GM23338 (cell line): ENCODE measurements at regions not wholly inside any gene's neighbourhood (a gene's known extent, or its start where the extent isn't known, plus 50 kb on each side); places are given as distances from the start of the nearest gene placed in this dataset.

ENCODE experiments used
- ATAC-seq: fragments of 200-7000 bp; cut with Tn5 transposase; 3 replicates; pipeline ENCODE4 v1.9.1; 2020
- DNase-seq: peaks from one replicate; pipeline ENCODE4 v3.0.0-alpha.2; 2015; ENCODE audit warnings: low spot score
- H2AFZ ChIP-seq: fragments of 200-600 bp; sonication (generic); 2 replicates; pipeline ENCODE4 v1.8.0; 2016; ENCODE audit warnings: antibody characterized with exemption, mild to moderate bottlenecking, moderate library complexity
- H3F3A ChIP-seq: fragments of 200-600 bp; sonication (generic); replicated peaks from 2 replicates; pipeline ENCODE4 v1.8.0; 2017; ENCODE audit warnings: antibody characterized with exemption, mixed run types, low read depth
- H3K27ac ChIP-seq: fragments of 200-600 bp; sonication (generic); 2 replicates; pipeline ENCODE4 v1.6.1; 2016; ENCODE audit warnings: low read depth
- H3K27me3 ChIP-seq: fragments of 200-600 bp; sonication (generic); 2 replicates; pipeline ENCODE4 v1.8.0; 2016; ENCODE audit warnings: mild to moderate bottlenecking, mixed run types, moderate library complexity; ENCODE audit not compliant: insufficient read depth
- H3K36me3 ChIP-seq: fragments of 200-600 bp; sonication (generic); 2 replicates; pipeline ENCODE4 v1.8.0; 2016; ENCODE audit warnings: mild to moderate bottlenecking; ENCODE audit not compliant: insufficient read depth
- H3K4me1 ChIP-seq: fragments of 200-600 bp; sonication (generic); 2 replicates; pipeline ENCODE4 v1.8.0; 2016; ENCODE audit warnings: mild to moderate bottlenecking, moderate library complexity; ENCODE audit not compliant: insufficient read depth
- H3K4me2 ChIP-seq: fragments of 200-600 bp; sonication (generic); 2 replicates; pipeline ENCODE4 v1.7.1; 2017; ENCODE audit warnings: mixed run types
- H3K4me3 ChIP-seq: fragments of 200-600 bp; sonication (generic); 2 replicates; pipeline ENCODE4 v1.6.1; 2016; ENCODE audit warnings: mixed run types
- H3K79me2 ChIP-seq: fragments of 200-600 bp; sonication (generic); replicated peaks from 2 replicates; pipeline ENCODE4 v1.8.0; 2017; ENCODE audit warnings: mild to moderate bottlenecking; ENCODE audit not compliant: insufficient read depth
- H3K9me2 ChIP-seq: fragments of 200-600 bp; sonication (generic); 2 replicates; pipeline ENCODE4 v1.8.0; 2017; ENCODE audit not compliant: insufficient read depth
- H4K20me1 ChIP-seq: fragments of 200-600 bp; sonication (generic); replicated peaks from 2 replicates; pipeline ENCODE4 v1.8.0; 2017; ENCODE audit warnings: mild to moderate bottlenecking; ENCODE audit not compliant: insufficient read depth
- H3K27ac Mint-ChIP-seq: 2 replicates; pipeline ENCODE4 v1.8.0; 2020; ENCODE audit warnings: inconsistent platforms, mild to moderate bottlenecking, moderate library complexity, mixed read lengths
- H3K27me3 Mint-ChIP-seq: 3 replicates; pipeline ENCODE4 v1.8.0; 2022; ENCODE audit warnings: low read depth, mild to moderate bottlenecking, moderate library complexity, mixed read lengths, inconsistent platforms; ENCODE audit not compliant: insufficient read depth, poor library complexity
- H3K36me3 Mint-ChIP-seq: 3 replicates; pipeline ENCODE4 v1.8.0; 2021; ENCODE audit warnings: low read depth, mild to moderate bottlenecking, inconsistent platforms, moderate library complexity, mixed read lengths
- H3K4me1 Mint-ChIP-seq: 3 replicates; pipeline ENCODE4 v1.8.0; 2020; ENCODE audit warnings: mild to moderate bottlenecking, inconsistent platforms, mixed read lengths
- H3K4me3 Mint-ChIP-seq: 3 replicates; pipeline ENCODE4 v1.8.0; 2021; ENCODE audit warnings: moderate library complexity, mild to moderate bottlenecking, inconsistent platforms, mixed read lengths
- H3K9me3 Mint-ChIP-seq: 3 replicates; pipeline ENCODE4 v1.8.0; 2020; ENCODE audit warnings: moderate library complexity, mild to moderate bottlenecking, inconsistent platforms, mixed read lengths
- CREB1 ChIP-seq: fragments of 250-450 bp; sonication (Bioruptor Pico); IDR thresholded peaks from 2 replicates; pipeline ENCODE4 v1.5.0; 2020; ENCODE audit warnings: low read depth, mild to moderate bottlenecking, moderate library complexity
- CTCF ChIP-seq, 2 experiments: fragments of 200-600 bp in 1 of 2; sonication (generic) in 1 of 2; conservative IDR thresholded peaks; 2 replicates each; pipeline versions ENCODE4 v1.5.1 to v1.6.1; 2016 to 2017; ENCODE audit warnings: antibody characterized with exemption in 2 of 2, low read depth in 2 of 2, mild to moderate bottlenecking in 2 of 2, moderate library complexity in 1 of 2
- EZH2 ChIP-seq: fragments of 200-600 bp; sonication (generic); IDR thresholded peaks from one replicate; pipeline ENCODE4 v1.8.0; 2017; ENCODE audit warnings: antibody characterized with exemption, mild to moderate bottlenecking, low read depth; ENCODE audit not compliant: unreplicated experiment
- JUNB ChIP-seq: IDR thresholded peaks from one replicate; pipeline ENCODE4 v1.6.1; 2016; ENCODE audit warnings: antibody characterized with exemption; ENCODE audit not compliant: unreplicated experiment
- NANOG ChIP-seq: IDR thresholded peaks from 2 replicates; pipeline ENCODE4 v1.6.1; 2016; ENCODE audit warnings: antibody characterized with exemption, borderline replicate concordance
- POLR2AphosphoS5 ChIP-seq: IDR thresholded peaks from 2 replicates; pipeline ENCODE4 v1.6.1; 2016; ENCODE audit warnings: antibody characterized with exemption, low read depth
- STAT1 ChIP-seq: IDR thresholded peaks from one replicate; pipeline ENCODE4 v1.6.1; 2016; ENCODE audit warnings: antibody characterized with exemption; ENCODE audit not compliant: unreplicated experiment
- ZNF114 ChIP-seq: fragments of 250-450 bp; sonication (Bioruptor Pico); IDR thresholded peaks from 2 replicates; pipeline ENCODE4 v1.5.0; 2020; ENCODE audit warnings: mild to moderate bottlenecking, moderate library complexity
- ZNF331 ChIP-seq: fragments of 250-450 bp; sonication (Bioruptor Pico); IDR thresholded peaks from 2 replicates; pipeline ENCODE4 v1.5.0; 2020; ENCODE audit warnings: low read depth, mild to moderate bottlenecking, moderate library complexity
- TF ChIP-seq, protein P1 (sequence below): IDR thresholded peaks from 2 replicates; pipeline ENCODE4 v1.6.1; 2016; ENCODE audit warnings: antibody characterized with exemption
- TF ChIP-seq, protein P2 (sequence below): IDR thresholded peaks from one replicate; pipeline ENCODE4 v1.6.1; 2018; ENCODE audit warnings: antibody characterized with exemption; ENCODE audit not compliant: unreplicated experiment

DNA sequence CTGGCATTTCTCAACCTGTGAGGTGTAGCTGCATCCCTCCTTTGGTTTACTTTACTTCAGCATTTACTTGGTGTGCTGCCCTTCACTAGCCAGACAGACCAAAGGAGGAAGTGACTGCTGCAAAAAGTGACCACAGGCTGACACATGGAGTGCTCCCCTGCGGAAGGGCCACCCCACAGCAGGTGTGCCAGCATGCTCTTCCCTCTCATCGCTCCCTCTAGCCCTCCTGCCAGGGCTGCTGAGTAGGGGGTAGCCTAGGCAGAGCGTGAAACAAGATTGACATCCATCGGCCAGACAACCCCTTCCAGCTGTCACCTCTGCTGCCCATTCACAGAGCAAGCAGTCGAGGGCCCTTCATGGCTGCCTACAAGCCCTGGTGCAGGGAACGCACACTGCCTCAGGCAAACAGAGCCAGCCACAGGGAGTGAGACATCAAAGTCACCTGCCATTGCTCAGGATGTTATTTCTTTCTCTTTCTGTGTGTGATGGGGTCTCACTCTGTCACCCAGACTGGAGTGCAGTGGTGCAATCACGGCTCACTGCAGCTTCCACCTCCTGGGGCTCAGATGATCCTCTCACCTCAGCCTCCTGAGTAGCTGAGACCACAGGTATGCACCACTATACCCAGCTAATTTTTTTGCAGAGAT, 102.0 kb upstream of the RPS6KA2 start (continued):
- TF ChIP-seq, protein P1, sequence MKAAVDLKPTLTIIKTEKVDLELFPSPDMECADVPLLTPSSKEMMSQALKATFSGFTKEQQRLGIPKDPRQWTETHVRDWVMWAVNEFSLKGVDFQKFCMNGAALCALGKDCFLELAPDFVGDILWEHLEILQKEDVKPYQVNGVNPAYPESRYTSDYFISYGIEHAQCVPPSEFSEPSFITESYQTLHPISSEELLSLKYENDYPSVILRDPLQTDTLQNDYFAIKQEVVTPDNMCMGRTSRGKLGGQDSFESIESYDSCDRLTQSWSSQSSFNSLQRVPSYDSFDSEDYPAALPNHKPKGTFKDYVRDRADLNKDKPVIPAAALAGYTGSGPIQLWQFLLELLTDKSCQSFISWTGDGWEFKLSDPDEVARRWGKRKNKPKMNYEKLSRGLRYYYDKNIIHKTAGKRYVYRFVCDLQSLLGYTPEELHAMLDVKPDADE: no peak
- TF ChIP-seq CTCF (conservative IDR thresholded peaks at IDR 0.05; ENCODE audit: low read depth in 2 of 2): no peak
- TF ChIP-seq NANOG: no peak
- TF ChIP-seq STAT1: no peak
- TF ChIP-seq ZNF331: no peak
- no peak for TF ChIP-seq CREB1

DNA sequence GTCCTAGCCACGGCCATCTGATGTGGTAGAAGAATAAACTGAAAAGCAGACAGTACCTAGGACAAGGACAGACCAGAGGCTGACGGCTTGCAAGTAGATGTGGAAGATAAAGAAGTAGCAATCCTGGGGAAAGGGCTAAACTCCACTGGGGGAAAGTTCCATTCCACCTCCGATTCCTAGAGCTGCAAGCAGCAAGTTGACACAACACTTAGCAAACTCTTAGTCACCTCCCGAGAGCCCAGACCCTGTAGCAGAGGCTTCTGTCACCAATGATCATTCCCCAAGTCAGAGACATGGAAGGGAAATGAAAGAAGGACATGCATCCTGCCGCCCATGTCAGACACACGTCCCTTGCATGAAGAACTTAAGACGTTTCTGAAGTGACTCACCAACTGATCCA, 99.2 kb upstream of the RPS6KA2 start:
- Histone ChIP-seq H3K36me3 (no peaks in the 10 kb centered on the region), H3K9me2 (no peaks in the 10 kb centered on the region), H4K20me1 (no peaks in the 10 kb centered on the region), H3K4me1 (no peaks in the 10 kb centered on the region), H3K4me3 (no peak overlapping the region), H3K27ac (no peak overlapping the region), H3K79me2 (no peaks in the 10 kb centered on the region), H3K4me2 (no peak overlapping the region), H2AFZ (no peak overlapping the region), H3F3A (no peaks in the 10 kb centered on the region), H3K27me3 (no peaks in the 10 kb centered on the region)
- H3K27me3 Mint-ChIP-seq: peaks cover 6% of the 10 kb centered on the region
- no peak overlapping the region for H3K27ac Mint-ChIP-seq
- no peak for ATAC-seq
- H3K9me3 Mint-ChIP-seq: no peaks in the 10 kb centered on the region
- DNase-seq: no peak
- no peak overlapping the region for H3K4me3 Mint-ChIP-seq
- no peaks in the 10 kb centered on the region for H3K36me3 Mint-ChIP-seq
- H3K4me1 Mint-ChIP-seq: peaks cover 5% of the 10 kb centered on the region; the same call in 2 of the 3 replicates
- TF ChIP-seq, protein P1: no peak
- no peak for TF ChIP-seq ZNF114
- TF ChIP-seq, protein P2, sequence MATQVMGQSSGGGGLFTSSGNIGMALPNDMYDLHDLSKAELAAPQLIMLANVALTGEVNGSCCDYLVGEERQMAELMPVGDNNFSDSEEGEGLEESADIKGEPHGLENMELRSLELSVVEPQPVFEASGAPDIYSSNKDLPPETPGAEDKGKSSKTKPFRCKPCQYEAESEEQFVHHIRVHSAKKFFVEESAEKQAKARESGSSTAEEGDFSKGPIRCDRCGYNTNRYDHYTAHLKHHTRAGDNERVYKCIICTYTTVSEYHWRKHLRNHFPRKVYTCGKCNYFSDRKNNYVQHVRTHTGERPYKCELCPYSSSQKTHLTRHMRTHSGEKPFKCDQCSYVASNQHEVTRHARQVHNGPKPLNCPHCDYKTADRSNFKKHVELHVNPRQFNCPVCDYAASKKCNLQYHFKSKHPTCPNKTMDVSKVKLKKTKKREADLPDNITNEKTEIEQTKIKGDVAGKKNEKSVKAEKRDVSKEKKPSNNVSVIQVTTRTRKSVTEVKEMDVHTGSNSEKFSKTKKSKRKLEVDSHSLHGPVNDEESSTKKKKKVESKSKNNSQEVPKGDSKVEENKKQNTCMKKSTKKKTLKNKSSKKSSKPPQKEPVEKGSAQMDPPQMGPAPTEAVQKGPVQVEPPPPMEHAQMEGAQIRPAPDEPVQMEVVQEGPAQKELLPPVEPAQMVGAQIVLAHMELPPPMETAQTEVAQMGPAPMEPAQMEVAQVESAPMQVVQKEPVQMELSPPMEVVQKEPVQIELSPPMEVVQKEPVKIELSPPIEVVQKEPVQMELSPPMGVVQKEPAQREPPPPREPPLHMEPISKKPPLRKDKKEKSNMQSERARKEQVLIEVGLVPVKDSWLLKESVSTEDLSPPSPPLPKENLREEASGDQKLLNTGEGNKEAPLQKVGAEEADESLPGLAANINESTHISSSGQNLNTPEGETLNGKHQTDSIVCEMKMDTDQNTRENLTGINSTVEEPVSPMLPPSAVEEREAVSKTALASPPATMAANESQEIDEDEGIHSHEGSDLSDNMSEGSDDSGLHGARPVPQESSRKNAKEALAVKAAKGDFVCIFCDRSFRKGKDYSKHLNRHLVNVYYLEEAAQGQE: no peak
- TF ChIP-seq JUNB: no peak
- no peak for TF ChIP-seq CREB1
- TF ChIP-seq NANOG: no peak
- no peak for TF ChIP-seq EZH2
- TF ChIP-seq POLR2AphosphoS5: no peak
